Stimulated activated CD4-positive, alpha-beta T cell treated with anti-CD3 and anti-CD28 coated beads, Interleukin-2, amount 100 ng/mL, for 48 hours (primary cell): ENCODE measurements at regions not wholly inside any gene's neighbourhood (a gene's known extent, or its start where the extent isn't known, plus 50 kb on each side); places are given as distances from the start of the nearest gene placed in this dataset.
"Not testable (repeated sequence)": the region's sequence is repeated elsewhere in the genome, so short reads cannot be mapped to it uniquely, and the experiment has no call there.

Source experiments
- DNase-seq, 2 donors: peaks; one replicate each; pipeline ENCODE4 v3.0.0-alpha.2; 2020

GRCh38 chr9:99638971-99639370 lies 182.7 kb upstream of the NR4A3 start:
- no peak for DNase-seq

- DNase-seq: no peak
Measured at GRCh38 chr9:99647604-99648003, 174.1 kb upstream of the NR4A3 start.

GRCh38 chr9:99650187-99650874 lies 171.4 kb upstream of the NR4A3 start:
- no peak for DNase-seq

- no peak for DNase-seq
Measured at GRCh38 chr9:99660191-99660636, 161.5 kb upstream of the NR4A3 start.

GRCh38 chr9:99663297-99663696 lies 158.4 kb upstream of the NR4A3 start:
- DNase-seq: no peak

GRCh38 chr9:99663856-99664255 lies 157.8 kb upstream of the NR4A3 start:
- no peak for DNase-seq

GRCh38 chr9:99666571-99666970 lies 155.1 kb upstream of the NR4A3 start:
- DNase-seq: no peak

GRCh38 chr9:99670886-99671285 lies 150.8 kb upstream of the NR4A3 start:
- not testable (repeated sequence) for DNase-seq

- DNase-seq: no peak
Measured at GRCh38 chr9:99677281-99677680, 144.4 kb upstream of the NR4A3 start.

- no peak for DNase-seq
Measured at GRCh38 chr9:99678566-99678965, 143.1 kb upstream of the NR4A3 start.

GRCh38 chr9:99680191-99680590 lies 141.5 kb upstream of the NR4A3 start:
- no peak for DNase-seq

- DNase-seq: no peak
Measured at GRCh38 chr9:99681113-99681512, 140.6 kb upstream of the NR4A3 start.

GRCh38 chr9:99682378-99682777 lies 139.3 kb upstream of the NR4A3 start:
- DNase-seq: no peak

- DNase-seq: no peak
Measured at GRCh38 chr9:99682870-99683269, 138.8 kb upstream of the NR4A3 start.

- no peak for DNase-seq
Measured at GRCh38 chr9:99690573-99690972, 131.1 kb upstream of the NR4A3 start.

GRCh38 chr9:99693888-99694287 lies 127.8 kb upstream of the NR4A3 start:
- DNase-seq: no peak

GRCh38 chr9:99694393-99694792 lies 127.3 kb upstream of the NR4A3 start:
- DNase-seq: no peak

GRCh38 chr9:99699396-99699795 lies 122.3 kb upstream of the NR4A3 start:
- DNase-seq: no peak

GRCh38 chr9:99712214-99712613 lies 109.5 kb upstream of the NR4A3 start:
- no peak for DNase-seq

GRCh38 chr9:99713838-99714306 lies 107.8 kb upstream of the NR4A3 start:
- DNase-seq: no peak

- no peak for DNase-seq
Measured at GRCh38 chr9:99718631-99719030, 103.1 kb upstream of the NR4A3 start.

- no peak for DNase-seq
Measured at GRCh38 chr9:99720455-99721050, 101.1 kb upstream of the NR4A3 start.

GRCh38 chr9:99721898-99722297 lies 99.8 kb upstream of the NR4A3 start:
- no peak for DNase-seq

GRCh38 chr9:99722877-99723276 lies 98.8 kb upstream of the NR4A3 start:
- no peak for DNase-seq

- DNase-seq: no peak
Measured at GRCh38 chr9:99724640-99725039, 97.0 kb upstream of the NR4A3 start.
